ENCODE measurements at regions not wholly inside any gene's neighbourhood (a gene's known extent, or its start where the extent isn't known, plus 50 kb on each side); places are given as distances from the start of the nearest gene placed in this dataset.
"Not testable (repeated sequence)": the region's sequence is repeated elsewhere in the genome, so short reads cannot be mapped to it uniquely, and the experiment has no call there.

DNA sequence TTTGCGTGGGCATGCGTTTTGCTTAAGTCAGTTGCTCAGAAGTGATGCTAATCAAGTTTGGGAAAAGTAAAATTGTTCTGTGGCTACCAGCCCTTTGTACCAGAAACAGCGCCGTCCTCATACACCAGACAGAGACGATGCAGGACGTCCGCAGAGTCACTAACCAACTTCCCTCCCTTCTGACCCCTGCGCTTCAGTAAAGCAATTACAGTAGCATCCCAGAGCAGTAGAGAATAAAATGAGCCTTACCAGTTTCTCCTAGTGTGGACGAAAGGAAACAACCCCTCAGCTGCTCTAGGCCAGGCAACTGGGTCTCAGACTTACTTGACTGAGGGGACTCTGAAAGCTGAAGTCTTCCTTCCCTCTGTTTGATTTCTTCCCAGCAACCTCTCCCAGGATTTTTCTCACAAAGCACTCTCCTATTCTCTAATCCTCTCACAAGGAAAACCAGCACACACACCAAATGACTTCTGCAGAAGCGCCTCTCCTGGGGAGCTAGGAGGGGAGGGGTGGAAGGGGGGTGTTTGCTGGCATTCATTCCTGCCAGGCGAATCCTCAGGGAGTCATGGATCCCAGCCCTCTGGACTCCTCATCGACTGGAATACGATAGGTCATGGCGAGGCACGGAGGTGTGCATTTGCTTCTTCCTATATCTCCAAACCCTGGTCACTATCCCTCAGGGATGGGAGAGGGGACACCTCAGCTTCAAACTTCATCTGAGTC lies 56.0 kb upstream of the MID1 start:
- DNase-seq (ENCODE audit: low read depth): no peak

DNA sequence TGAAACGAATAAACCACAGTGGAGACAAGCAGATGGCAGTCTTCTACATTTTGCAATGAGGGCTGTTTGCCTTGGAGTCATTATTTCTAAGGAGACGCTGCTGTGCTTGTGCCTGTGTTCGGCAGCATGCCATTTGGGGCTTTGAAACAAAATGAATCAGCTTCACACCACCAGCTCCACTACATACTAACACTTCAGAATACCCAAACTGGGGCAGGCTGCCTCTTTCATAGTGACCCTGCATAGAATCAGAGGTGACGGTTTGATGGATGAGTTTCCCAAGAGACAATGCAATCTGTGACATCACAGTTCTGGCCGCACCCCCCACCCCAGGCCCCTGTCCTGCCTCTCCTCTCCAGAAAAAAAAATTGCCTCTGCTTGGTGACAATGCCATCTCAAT lies 57.1 kb upstream of the MID1 start:
- no peak for DNase-seq (ENCODE audit: low read depth)

DNA sequence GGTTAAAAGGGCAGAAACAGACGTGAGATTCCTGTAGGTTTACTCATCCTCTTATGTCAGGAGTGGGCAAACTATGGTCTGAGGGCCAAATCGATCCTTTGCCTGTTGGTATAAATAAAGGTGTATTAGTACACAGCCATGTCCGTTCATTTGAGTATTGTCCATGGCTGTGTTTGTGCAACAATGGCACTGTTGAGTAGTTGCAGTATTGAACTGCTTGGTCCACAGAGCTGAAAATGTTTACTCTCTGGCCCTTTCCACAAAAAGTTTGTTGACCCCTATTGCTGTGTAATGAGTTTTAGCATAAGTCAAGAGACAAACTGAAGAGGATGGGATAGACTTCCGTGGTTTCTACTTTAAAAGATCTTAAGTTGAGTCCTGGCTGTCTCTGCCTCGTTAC lies 59.0 kb upstream of the MID1 start:
- DNase-seq (ENCODE audit: low read depth): no peak

DNA sequence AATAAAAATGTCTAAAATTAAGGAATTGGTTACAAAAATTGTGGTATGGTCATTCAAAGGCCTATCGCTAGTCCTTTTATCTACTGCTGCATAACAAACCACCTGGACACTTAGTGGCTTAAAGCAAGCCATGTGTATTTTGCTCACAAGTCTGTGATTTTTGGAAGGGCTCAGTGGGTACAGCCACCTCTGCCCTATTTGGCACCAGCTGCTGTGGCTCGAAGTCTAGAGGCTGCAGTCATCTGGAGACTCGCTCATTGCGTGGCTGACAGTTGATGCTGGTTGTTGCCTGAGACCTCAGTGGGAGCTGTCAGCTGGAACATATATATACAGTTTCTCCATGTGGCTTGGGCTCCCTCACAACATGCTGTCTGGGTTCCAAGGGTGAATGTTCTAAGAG lies 60.8 kb upstream of the MID1 start:
- DNase-seq (ENCODE audit: low read depth): no peak

DNA sequence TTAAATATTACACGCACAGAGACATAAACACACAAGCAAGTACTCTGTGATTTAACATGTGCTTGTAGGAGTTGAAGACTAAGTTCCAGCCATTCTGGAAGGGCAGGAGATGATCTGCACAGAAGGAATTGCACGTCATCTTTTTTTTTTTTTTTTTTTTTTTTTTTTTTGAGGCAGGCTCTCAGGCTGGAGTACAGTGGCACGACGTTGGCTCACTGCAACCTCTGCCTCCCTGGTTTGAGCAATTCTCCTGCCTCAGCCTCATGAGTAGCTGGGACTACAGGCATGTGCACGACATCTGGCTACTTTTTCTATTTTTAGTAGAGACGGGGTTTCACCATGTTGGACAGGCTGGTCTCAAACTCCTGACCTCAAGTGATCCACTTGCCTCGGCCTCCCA lies 63.2 kb upstream of the MID1 start:
- DNase-seq (ENCODE audit: low read depth): not testable (repeated sequence)

DNA sequence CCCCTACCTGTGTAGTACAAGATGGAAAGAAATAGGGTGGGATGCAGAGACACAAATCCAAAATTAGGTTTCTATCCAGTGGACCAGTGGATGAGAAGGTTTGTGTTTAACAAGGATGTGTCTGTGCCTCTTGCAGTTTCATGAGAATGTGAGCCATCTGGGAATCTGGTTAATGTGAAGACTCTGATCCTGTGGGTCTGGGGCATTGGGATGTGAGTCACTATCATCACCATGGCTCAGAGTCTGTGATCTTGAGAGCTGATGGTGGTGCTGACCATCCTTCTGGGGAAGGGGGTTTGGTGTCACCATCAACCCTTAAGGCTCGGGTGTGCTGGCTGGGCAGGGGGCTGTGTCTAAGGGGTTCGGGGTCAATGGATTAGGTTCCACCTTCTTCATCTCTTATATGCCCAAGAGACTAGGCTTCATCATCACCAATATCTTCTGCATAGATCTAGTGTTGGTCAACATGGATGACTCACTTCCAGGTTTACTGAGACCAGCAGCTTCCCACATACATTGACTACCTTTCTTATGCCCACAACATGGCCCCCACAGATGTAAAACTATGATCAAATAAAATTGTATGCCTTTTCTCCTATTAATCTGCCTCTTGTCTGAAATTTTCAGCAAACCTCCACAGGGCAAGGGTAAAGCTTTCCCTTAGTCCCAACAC lies 65.7 kb upstream of the MID1 start:
- no peak for DNase-seq (ENCODE audit: low read depth)

DNA sequence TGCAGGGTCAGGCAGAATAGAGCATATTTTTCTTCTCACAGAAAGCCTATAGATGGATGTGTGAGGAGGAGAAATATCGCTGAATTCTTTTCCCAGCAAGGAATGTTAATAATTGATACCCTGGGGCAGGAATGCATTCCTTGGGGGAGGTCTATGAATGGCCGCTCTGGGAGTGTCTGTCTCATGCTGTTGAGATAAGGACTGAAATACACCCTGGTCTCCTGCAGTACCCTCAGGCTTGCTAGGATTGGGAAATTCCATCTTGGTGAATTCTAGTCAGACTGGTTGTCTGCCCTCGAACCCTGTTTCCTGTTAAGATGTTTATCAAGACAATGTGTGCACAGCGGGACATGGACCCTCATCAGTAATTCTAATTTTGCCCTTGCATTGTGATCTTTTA lies 71.4 kb upstream of the MID1 start:
- DNase-seq (ENCODE audit: low read depth): not testable (repeated sequence)

DNA sequence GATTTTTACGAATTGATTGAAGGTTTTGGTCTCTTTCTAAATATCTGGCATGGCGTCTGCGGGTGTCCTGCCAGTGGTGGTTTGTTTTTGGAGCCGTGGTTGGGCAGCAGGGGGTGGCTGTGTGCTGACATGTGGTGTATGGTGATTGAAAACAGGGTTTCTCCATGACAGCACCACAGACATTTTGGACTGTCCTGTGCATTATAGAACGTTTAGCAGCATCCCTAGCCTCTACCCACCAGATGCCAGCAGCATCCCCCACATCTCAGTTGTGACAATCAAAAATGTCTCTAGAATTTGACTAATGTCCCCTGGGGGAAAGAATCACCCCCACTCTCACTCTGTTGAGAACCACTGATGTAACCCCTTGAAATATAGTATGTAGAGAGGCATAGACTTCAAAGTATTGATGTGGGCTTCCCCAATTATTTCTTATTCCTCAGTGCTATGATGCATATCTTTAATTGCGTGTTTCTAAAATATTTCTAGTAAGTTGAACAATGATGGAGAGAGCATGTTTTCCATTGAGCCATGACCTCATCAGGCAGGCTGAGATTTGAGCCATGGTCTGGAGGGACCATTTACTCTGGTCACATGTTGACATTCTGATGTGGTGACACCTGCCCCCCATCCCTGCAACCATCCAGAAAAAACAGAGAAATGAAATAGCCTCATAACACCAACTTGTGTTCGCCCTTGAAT lies 77.4 kb upstream of the MID1 start:
- DNase-seq (ENCODE audit: low read depth): no peak

DNA sequence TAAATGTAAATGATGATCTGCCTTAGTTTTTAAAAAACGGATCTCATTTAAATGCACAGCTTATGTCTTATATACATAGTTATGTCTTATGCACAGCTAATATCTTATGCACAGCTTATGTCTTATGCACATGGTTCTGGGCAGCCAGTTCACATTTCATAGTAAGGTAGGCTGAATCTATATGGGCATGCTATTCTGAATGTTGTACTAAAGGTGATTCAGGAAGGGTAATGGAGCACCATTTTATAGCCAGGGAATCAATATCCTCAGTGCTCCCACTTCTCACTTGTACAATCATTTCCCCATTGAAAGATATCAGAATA lies 77.9 kb upstream of the MID1 start:
- no peak for DNase-seq (ENCODE audit: low read depth)

DNA sequence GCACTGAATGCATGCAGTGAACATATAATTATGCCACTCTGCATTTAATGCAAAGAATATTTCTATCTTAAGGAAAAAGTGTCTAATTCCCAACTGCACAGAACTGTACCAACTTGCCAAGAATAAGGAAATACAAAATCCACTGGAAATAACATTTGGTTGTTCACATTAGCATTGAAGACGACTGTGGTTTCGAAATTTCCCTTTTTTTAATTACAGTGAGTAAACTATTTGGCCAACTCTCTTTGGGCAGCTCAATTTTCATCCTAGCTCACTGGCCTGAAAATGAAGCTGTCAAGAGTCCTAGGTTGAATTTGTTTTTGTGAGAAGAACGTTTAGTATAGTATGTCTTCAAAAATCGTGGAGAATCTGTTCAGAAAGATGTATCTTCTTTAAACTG lies 81.6 kb upstream of the MID1 start:
- DNase-seq (ENCODE audit: low read depth): no peak

DNA sequence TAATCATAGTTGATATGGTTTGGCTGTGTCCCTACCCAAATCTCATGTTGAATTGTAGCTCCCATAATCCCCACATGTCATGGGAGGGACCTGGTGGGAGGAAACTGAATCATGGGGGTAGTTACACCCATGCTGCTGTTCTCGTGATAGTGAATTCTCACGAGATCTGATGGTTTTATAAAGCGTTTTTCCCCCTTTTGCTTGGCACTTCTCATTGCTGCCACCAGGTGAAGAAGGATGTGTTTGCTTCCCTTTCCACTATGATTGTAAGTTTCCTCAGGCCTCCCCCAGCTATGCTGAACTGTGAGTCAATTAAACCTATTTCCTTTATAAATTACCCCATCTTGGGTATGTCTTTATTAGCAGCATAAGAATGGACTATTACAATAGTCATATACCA lies 86.0 kb upstream of the MID1 start:
- DNase-seq (ENCODE audit: low read depth): not testable (repeated sequence)

DNA sequence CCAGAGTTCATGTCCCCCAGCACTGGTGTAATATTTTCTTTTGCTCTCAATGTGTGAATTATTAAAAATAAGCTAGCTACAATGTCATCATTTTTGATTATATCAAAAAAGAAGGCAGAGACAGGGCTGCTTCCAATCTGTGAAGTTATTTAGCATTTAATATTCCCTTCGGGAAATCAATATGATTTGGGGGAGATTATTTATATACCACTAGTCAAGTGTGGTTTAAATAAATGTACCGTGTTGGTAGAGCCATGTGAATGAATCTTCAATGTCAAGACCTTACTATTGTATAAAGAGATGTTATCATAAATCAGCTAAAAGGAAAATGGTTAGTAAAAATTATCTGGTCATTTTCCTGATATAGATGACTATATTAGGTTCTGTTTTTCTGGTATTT lies 87.4 kb upstream of the MID1 start:
- DNase-seq (ENCODE audit: low read depth): no peak

DNA sequence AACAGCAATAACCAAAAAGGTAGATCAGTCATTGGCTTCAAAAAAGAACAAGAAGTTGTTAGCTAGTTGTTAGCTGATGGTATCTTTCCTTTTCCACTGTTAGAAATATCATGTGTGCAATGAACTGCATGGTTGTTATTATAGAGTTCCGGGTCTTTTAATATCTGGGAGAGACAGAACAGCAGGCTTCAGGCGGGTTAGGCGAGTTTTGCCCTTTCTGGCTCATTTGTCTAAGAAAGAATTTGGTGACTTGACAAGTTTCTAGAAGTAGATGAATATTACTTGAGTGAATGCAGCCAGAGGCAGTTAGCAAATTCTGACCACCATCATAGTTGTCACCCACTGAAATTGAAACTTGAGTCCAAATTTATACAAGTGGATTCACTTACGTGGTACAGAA lies 88.9 kb upstream of the MID1 start:
- DNase-seq (ENCODE audit: low read depth): no peak

DNA sequence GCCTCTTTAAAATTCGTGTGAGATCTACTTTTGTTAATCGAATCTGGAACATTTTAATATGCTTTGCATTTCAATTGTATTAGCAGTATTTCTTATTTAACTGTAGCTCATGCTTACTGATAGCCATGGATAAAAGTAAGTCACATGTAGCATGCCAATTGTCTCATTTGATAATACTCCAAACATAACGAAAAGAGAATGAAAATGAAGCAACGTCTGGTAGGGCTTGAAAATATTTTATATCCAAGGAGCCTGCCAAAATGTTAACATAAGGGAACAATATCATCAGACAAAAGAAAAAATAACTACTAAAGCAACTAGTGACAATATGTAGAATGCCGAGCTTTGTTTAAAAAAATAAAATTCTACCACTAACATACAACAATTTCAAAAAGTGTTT lies 94.1 kb upstream of the MID1 start:
- no peak for DNase-seq (ENCODE audit: low read depth)

DNA sequence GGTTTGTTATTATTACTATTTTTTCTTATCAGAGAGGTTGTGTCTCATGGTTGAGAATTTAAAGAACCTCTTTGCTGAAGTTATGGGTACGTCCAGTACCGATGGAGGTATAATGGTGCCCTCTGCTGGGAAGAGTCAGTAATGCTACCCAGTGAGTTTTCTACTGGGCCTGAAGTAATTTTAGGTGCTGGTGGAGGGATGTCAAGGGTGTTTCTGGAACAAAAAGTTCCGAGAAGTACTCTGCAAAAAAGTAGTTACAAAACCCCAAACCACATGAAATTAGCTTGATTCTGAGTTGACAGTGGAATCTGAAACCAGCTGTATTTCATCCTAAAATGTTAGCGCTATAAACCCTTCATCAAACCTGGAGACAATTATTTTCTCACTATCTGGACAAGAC lies 102.5 kb upstream of the MID1 start:
- peak; percentile 54 for DNase-seq (ENCODE audit: low read depth)

DNA sequence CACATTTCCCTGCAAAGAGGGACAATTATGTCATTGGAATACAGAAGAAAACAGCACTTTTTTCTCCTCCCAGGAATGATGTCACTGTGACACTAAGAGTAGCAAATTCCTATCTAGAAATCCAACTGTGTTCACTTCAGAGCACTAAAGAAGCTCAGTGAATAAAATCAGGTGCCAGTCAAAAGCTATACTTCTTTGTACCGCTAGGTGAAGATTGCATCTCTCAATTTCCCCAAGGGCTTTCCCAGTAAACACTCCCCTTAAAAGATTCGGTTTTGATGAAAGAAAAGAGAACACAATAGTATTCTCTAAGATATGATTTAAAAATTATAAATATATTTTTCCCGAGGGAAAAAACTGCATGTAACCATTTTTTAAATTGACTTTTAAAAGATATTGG lies 104.7 kb upstream of the MID1 start:
- peak; percentile 2 for DNase-seq (ENCODE audit: low read depth)

DNA sequence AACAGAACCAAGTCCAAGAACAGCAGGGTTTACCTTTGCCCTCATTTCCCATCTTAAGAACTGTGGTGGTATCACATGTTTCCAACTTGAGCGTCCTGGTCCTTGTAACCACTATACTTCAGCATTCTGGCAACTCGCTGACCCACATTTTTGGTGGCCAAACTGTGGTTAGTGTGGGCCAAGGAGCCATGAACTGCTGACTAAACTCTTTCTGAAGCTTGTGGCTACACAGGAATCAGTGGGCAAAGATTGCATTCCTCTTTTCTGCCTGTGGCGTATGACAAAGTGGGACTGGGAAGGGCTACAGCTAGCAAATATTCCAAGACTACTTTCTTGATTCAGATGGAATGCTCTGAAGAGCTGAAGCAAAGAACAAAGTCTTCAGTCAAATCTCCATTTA lies 106.3 kb upstream of the MID1 start:
- peak; percentile 78 for DNase-seq (ENCODE audit: low read depth)

DNA sequence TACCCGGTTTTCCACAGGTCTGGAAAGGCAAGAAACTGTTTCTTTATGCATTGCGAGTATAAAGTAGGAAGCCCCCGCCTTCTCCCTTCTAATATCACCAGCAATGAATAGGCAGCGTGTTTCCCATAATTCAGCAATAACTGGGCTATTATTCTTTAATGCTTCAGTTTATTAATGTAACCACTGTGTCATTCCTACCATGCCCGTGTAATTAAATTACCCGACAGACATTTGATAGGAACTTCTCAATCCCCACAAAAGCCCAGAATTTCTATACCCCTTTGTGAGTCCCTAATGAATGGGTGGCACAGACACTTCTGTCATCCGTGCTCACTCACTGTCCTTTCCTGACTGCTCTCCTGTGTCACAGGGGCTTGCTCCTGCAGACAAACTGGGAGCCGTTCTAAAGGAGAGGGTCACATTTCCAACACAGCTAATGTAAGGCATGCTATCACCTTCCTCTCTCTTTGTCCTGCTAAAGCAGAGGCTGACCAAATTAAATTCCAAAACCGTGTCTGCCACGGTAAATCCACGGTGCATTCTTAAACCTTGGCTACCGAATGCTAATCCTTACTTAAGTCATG lies 108.5 kb upstream of the MID1 start:
- DNase-seq (ENCODE audit: low read depth): no peak

DNA sequence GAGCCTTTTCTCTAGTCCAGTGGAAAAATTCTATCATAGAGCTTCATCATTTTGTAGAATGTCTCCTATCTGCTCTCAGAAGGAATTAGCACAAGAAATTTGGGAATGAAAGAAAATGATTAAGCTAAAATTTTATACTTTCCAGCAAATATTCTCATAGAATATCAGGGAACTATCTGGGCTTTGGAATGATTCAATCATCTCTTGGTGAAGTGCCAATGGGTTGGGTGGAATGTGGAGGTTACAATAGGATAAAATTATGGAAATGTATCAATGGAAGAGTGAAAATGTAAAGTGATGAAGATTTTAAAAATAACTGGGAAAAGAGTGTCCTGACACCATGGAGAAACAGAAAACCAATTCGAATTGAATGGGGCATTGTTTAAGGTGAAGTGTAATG lies 119.0 kb upstream of the MID1 start:
- no peak for DNase-seq (ENCODE audit: low read depth)

DNA sequence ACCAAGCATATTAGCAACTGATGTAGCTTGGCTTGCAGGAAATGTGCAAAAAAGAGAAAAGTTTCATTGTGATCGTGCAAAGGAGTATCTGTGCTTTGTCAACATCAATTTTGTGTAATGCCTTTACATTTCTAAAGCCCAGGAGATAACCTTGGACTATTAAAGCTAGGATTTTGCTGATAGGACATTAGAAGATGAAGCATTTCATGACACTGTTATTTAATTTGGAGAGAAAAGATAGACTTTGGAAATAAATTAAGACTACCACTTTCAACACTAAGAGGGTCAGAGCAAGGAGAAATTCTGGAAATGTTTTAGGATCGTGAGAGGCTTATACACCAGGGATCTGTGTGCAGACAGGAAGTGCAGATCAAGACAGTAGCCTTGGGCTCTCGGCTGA lies 120.6 kb upstream of the MID1 start:
- DNase-seq (ENCODE audit: low read depth): peak; percentile 19

DNA sequence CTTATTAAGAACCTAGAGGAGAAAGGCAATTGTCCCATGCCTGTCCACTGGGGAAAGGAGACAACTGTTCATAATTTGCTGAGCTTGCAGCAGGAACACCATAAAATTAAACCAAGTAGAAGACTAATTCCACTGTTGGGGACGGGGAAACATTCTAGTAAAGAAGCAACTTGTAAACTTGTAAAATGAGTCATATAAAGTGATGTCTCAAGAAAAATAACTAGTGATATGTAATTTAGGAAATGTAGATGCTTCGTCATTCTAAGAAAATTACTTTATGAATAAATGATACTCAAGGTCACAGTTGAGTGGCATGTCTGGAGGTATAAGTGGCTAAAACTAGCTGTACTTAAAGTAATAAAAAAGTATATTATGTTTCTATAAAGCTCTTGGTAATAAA lies 121.2 kb upstream of the MID1 start:
- peak; percentile 41 for DNase-seq (ENCODE audit: low read depth)

DNA sequence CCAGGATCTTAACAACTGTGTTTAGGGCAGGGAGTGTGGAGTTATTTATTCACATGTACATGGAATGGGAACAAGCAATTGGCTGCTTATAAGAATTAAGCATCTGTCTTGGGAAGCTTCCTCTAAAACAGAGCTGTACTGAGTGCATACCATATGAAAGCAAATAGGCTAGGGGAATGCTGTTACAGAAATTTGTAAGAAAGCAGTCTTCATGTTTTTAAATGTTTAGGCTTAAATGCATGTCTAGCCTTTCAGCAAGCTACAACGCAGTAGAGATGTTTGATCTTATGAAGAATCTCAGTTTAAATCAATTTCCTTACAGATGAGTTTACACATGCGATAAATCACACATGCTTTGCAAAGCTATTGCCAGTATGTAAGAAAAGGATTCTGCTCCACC lies 123.1 kb upstream of the MID1 start:
- DNase-seq (ENCODE audit: low read depth): no peak

DNA sequence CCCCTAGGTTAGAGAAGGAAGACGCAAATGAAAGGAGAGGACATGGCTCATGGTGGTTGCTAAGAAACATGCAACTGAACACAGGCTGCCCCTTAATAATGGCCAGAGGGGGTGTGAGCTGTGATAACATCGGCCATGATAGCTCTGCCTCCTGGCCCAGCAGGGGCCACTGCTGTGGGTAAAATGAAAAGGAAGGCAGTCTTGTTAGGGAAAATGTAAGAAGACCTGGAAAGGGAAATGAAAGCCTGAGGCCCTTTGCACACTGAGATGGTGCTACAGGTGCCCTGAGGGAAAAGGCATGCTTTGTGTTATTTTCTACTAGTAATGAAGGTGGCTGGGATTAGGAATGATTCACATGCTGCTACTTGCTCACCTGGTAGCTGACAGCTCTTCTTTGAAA lies 123.6 kb upstream of the MID1 start:
- no peak for DNase-seq (ENCODE audit: low read depth)
